ENCODE measurements at regions not wholly inside any gene's neighbourhood (a gene's known extent, or its start where the extent isn't known, plus 50 kb on each side); places are given as distances from the start of the nearest gene placed in this dataset.

- Histone ChIP-seq H3K36me3 (ENCODE audit: low read depth) (no peaks in the 10 kb centered on the region), H3K4me3 (no peak overlapping the region), H4K20me1 (ENCODE audit: insufficient read depth) (no peaks in the 10 kb centered on the region), H3K9me3 (ENCODE audit: low read depth) (no peaks in the 10 kb centered on the region), H3K27me3 (replicated peaks; ENCODE audit: insufficient read depth) (peaks cover 25% of the 10 kb centered on the region), H3K27ac (no peak overlapping the region), H3F3A (ENCODE audit: insufficient read depth) (no peaks in the 10 kb centered on the region), H3K4me1 (ENCODE audit: insufficient read depth) (no peaks in the 10 kb centered on the region), H3K4me2 (ENCODE audit: unreplicated experiment) (no peak overlapping the region), H3K9me2 (ENCODE audit: insufficient read depth) (no peaks in the 10 kb centered on the region), H2AFZ (no peak overlapping the region), H3K9ac (no peak overlapping the region), H3K79me2 (ENCODE audit: insufficient read depth) (no peaks in the 10 kb centered on the region)
- TF ChIP-seq EZH2 (IDR thresholded peaks at IDR 0.05; ENCODE audit: insufficient read depth, poor library complexity, severe bottlenecking) (no peak), EZH2phosphoT487 (IDR thresholded peaks at IDR 0.05; ENCODE audit: insufficient read depth, low read depth) (no peak)
- in situ Hi-C loops (cut with MboI) = no loop called here
- 76 to 78% methylated on average over 10 of the region's 10 CpGs for WGBS, 2 experiments (ENCODE audit: low coverage in 1 of 2, low lambda C conversion rate in 2 of 2, missing lambda C conversion rate in 2 of 2)
- no peak for DNase-seq
These were observed 207.1 kb downstream of the ERMARD start for GRCh38 chr6:169958510-169958909.

GRCh38 chr6:169957351-169957963 is 206.0 kb downstream of the ERMARD start:
- H3F3A ChIP-seq (ENCODE audit: insufficient read depth) = no peaks in the 10 kb centered on the region
- no peak overlapping the region for H2AFZ ChIP-seq
- H3K4me3 ChIP-seq = no peak overlapping the region
- H3K36me3 ChIP-seq (ENCODE audit: low read depth) = no peaks in the 10 kb centered on the region
- H4K20me1 ChIP-seq (ENCODE audit: insufficient read depth) = no peaks in the 10 kb centered on the region
- no peak overlapping the region for H3K4me2 ChIP-seq (ENCODE audit: unreplicated experiment)
- no peaks in the 10 kb centered on the region for H3K9me3 ChIP-seq (ENCODE audit: low read depth)
- in situ Hi-C loops (cut with MboI) = no loop called here
- H3K9me2 ChIP-seq (ENCODE audit: insufficient read depth) = no peaks in the 10 kb centered on the region
- TF ChIP-seq EZH2 (IDR thresholded peaks at IDR 0.05; ENCODE audit: insufficient read depth, poor library complexity, severe bottlenecking) (no peak), EZH2phosphoT487 (IDR thresholded peaks at IDR 0.05; ENCODE audit: insufficient read depth, low read depth) (no peak)
- no peak for DNase-seq
- no peaks in the 10 kb centered on the region for H3K4me1 ChIP-seq (ENCODE audit: insufficient read depth)
- no peaks in the 10 kb centered on the region for H3K79me2 ChIP-seq (ENCODE audit: insufficient read depth)
- no peak overlapping the region for H3K9ac ChIP-seq
- 85 to 92% methylated on average over 18 to 24 of the region's 24 CpGs for WGBS, 2 experiments (ENCODE audit: low coverage in 1 of 2, low lambda C conversion rate in 2 of 2, missing lambda C conversion rate in 2 of 2)
- H3K27me3 ChIP-seq (replicated peaks; ENCODE audit: insufficient read depth) = peaks cover 25% of the 10 kb centered on the region
- no peak overlapping the region for H3K27ac ChIP-seq

- in situ Hi-C loops (cut with MboI) = no loop called here
- no peak for DNase-seq
- no peaks in the 10 kb centered on the region for H4K20me1 ChIP-seq (ENCODE audit: insufficient read depth)
These were observed 205.2 kb downstream of the ERMARD start for GRCh38 chr6:169956580-169956979.

GRCh38 chr6:169955731-169956437 is 204.5 kb downstream of the ERMARD start:
- DNase-seq = no peak
- Histone ChIP-seq H3K27ac (no peak overlapping the region), H3K9me3 (ENCODE audit: low read depth) (no peaks in the 10 kb centered on the region), H3K79me2 (ENCODE audit: insufficient read depth) (no peaks in the 10 kb centered on the region), H3K9me2 (ENCODE audit: insufficient read depth) (no peaks in the 10 kb centered on the region), H2AFZ (no peak overlapping the region), H3K36me3 (ENCODE audit: low read depth) (no peaks in the 10 kb centered on the region), H4K20me1 (ENCODE audit: insufficient read depth) (no peaks in the 10 kb centered on the region), H3K4me3 (no peak overlapping the region), H3K4me2 (ENCODE audit: unreplicated experiment) (no peak overlapping the region), H3K9ac (no peak overlapping the region), H3F3A (ENCODE audit: insufficient read depth) (no peaks in the 10 kb centered on the region), H3K27me3 (replicated peaks; ENCODE audit: insufficient read depth) (peaks cover 18% of the 10 kb centered on the region; the same call in 1 of the 2 replicates), H3K4me1 (ENCODE audit: insufficient read depth) (no peaks in the 10 kb centered on the region)
- in situ Hi-C loops (cut with MboI) = no loop called here
- WGBS, 2 experiments (ENCODE audit: low coverage in 1 of 2, low lambda C conversion rate in 2 of 2, missing lambda C conversion rate in 2 of 2) = 42 to 47% methylated on average over 18 to 19 of the region's 19 CpGs
- TF ChIP-seq EZH2 (IDR thresholded peaks at IDR 0.05; ENCODE audit: insufficient read depth, poor library complexity, severe bottlenecking) (no peak), EZH2phosphoT487 (IDR thresholded peaks at IDR 0.05; ENCODE audit: insufficient read depth, low read depth) (no peak)

More at GRCh38 chr6:169956580-169956979, 205.2 kb downstream of the ERMARD start:
- Histone ChIP-seq H3K9ac (no peak overlapping the region), H3K9me3 (ENCODE audit: low read depth) (no peaks in the 10 kb centered on the region), H3K4me3 (no peak overlapping the region), H3K27ac (no peak overlapping the region), H3K36me3 (ENCODE audit: low read depth) (no peaks in the 10 kb centered on the region), H3K9me2 (ENCODE audit: insufficient read depth) (no peaks in the 10 kb centered on the region), H3K4me2 (ENCODE audit: unreplicated experiment) (no peak overlapping the region), H3F3A (ENCODE audit: insufficient read depth) (no peaks in the 10 kb centered on the region), H3K4me1 (ENCODE audit: insufficient read depth) (no peaks in the 10 kb centered on the region), H3K79me2 (ENCODE audit: insufficient read depth) (no peaks in the 10 kb centered on the region), H2AFZ (no peak overlapping the region), H3K27me3 (replicated peaks; ENCODE audit: insufficient read depth) (peaks cover 25% of the 10 kb centered on the region)
- TF ChIP-seq EZH2phosphoT487 (IDR thresholded peaks at IDR 0.05; ENCODE audit: insufficient read depth, low read depth) = no peak
- TF ChIP-seq EZH2 (IDR thresholded peaks at IDR 0.05; ENCODE audit: insufficient read depth, poor library complexity, severe bottlenecking) = no peak
- 24 to 35% methylated on average over 9 of the region's 9 CpGs for WGBS, 2 experiments (ENCODE audit: low coverage in 1 of 2, low lambda C conversion rate in 2 of 2, missing lambda C conversion rate in 2 of 2)
